GM23338 (cell line): ENCODE measurements at regions not wholly inside any gene's neighbourhood (a gene's known extent, or its start where the extent isn't known, plus 50 kb on each side); places are given as distances from the start of the nearest gene placed in this dataset.

Experiments used
- ATAC-seq: fragments of 200-7000 bp; cut with Tn5 transposase; 3 replicates; pipeline ENCODE4 v1.9.1; 2020
- DNase-seq: peaks from one replicate; pipeline ENCODE4 v3.0.0-alpha.2; 2015; ENCODE audit warnings: low spot score
- H2AFZ ChIP-seq: fragments of 200-600 bp; sonication (generic); 2 replicates; pipeline ENCODE4 v1.8.0; 2016; ENCODE audit warnings: antibody characterized with exemption, mild to moderate bottlenecking, moderate library complexity
- H3F3A ChIP-seq: fragments of 200-600 bp; sonication (generic); replicated peaks from 2 replicates; pipeline ENCODE4 v1.8.0; 2017; ENCODE audit warnings: antibody characterized with exemption, mixed run types, low read depth
- H3K27ac ChIP-seq: fragments of 200-600 bp; sonication (generic); 2 replicates; pipeline ENCODE4 v1.6.1; 2016; ENCODE audit warnings: low read depth
- H3K27me3 ChIP-seq: fragments of 200-600 bp; sonication (generic); 2 replicates; pipeline ENCODE4 v1.8.0; 2016; ENCODE audit warnings: mild to moderate bottlenecking, mixed run types, moderate library complexity; ENCODE audit not compliant: insufficient read depth
- H3K36me3 ChIP-seq: fragments of 200-600 bp; sonication (generic); 2 replicates; pipeline ENCODE4 v1.8.0; 2016; ENCODE audit warnings: mild to moderate bottlenecking; ENCODE audit not compliant: insufficient read depth
- H3K4me1 ChIP-seq: fragments of 200-600 bp; sonication (generic); 2 replicates; pipeline ENCODE4 v1.8.0; 2016; ENCODE audit warnings: mild to moderate bottlenecking, moderate library complexity; ENCODE audit not compliant: insufficient read depth
- H3K4me2 ChIP-seq: fragments of 200-600 bp; sonication (generic); 2 replicates; pipeline ENCODE4 v1.7.1; 2017; ENCODE audit warnings: mixed run types
- H3K4me3 ChIP-seq: fragments of 200-600 bp; sonication (generic); 2 replicates; pipeline ENCODE4 v1.6.1; 2016; ENCODE audit warnings: mixed run types
- H3K79me2 ChIP-seq: fragments of 200-600 bp; sonication (generic); replicated peaks from 2 replicates; pipeline ENCODE4 v1.8.0; 2017; ENCODE audit warnings: mild to moderate bottlenecking; ENCODE audit not compliant: insufficient read depth
- H3K9me2 ChIP-seq: fragments of 200-600 bp; sonication (generic); 2 replicates; pipeline ENCODE4 v1.8.0; 2017; ENCODE audit not compliant: insufficient read depth
- H4K20me1 ChIP-seq: fragments of 200-600 bp; sonication (generic); replicated peaks from 2 replicates; pipeline ENCODE4 v1.8.0; 2017; ENCODE audit warnings: mild to moderate bottlenecking; ENCODE audit not compliant: insufficient read depth
- H3K27ac Mint-ChIP-seq: 2 replicates; pipeline ENCODE4 v1.8.0; 2020; ENCODE audit warnings: inconsistent platforms, mild to moderate bottlenecking, moderate library complexity, mixed read lengths
- H3K27me3 Mint-ChIP-seq: 3 replicates; pipeline ENCODE4 v1.8.0; 2022; ENCODE audit warnings: low read depth, mild to moderate bottlenecking, moderate library complexity, mixed read lengths, inconsistent platforms; ENCODE audit not compliant: insufficient read depth, poor library complexity
- H3K36me3 Mint-ChIP-seq: 3 replicates; pipeline ENCODE4 v1.8.0; 2021; ENCODE audit warnings: low read depth, mild to moderate bottlenecking, inconsistent platforms, moderate library complexity, mixed read lengths
- H3K4me1 Mint-ChIP-seq: 3 replicates; pipeline ENCODE4 v1.8.0; 2020; ENCODE audit warnings: mild to moderate bottlenecking, inconsistent platforms, mixed read lengths
- H3K4me3 Mint-ChIP-seq: 3 replicates; pipeline ENCODE4 v1.8.0; 2021; ENCODE audit warnings: moderate library complexity, mild to moderate bottlenecking, inconsistent platforms, mixed read lengths
- H3K9me3 Mint-ChIP-seq: 3 replicates; pipeline ENCODE4 v1.8.0; 2020; ENCODE audit warnings: moderate library complexity, mild to moderate bottlenecking, inconsistent platforms, mixed read lengths
- JUNB ChIP-seq: IDR thresholded peaks from one replicate; pipeline ENCODE4 v1.6.1; 2016; ENCODE audit warnings: antibody characterized with exemption; ENCODE audit not compliant: unreplicated experiment
- NANOG ChIP-seq: IDR thresholded peaks from 2 replicates; pipeline ENCODE4 v1.6.1; 2016; ENCODE audit warnings: antibody characterized with exemption, borderline replicate concordance
- ZNF331 ChIP-seq: fragments of 250-450 bp; sonication (Bioruptor Pico); IDR thresholded peaks from 2 replicates; pipeline ENCODE4 v1.5.0; 2020; ENCODE audit warnings: low read depth, mild to moderate bottlenecking, moderate library complexity
- TF ChIP-seq, protein P1 (sequence below): IDR thresholded peaks from one replicate; pipeline ENCODE4 v1.6.1; 2018; ENCODE audit warnings: antibody characterized with exemption; ENCODE audit not compliant: unreplicated experiment
- TF ChIP-seq, protein P2 (sequence below): IDR thresholded peaks from 2 replicates; pipeline ENCODE4 v1.6.1; 2016; ENCODE audit warnings: antibody characterized with exemption
- TF ChIP-seq, protein P3 (sequence below): fragments of 250-450 bp; sonication (Bioruptor Pico); IDR thresholded peaks from 2 replicates; pipeline ENCODE4 v1.5.0; 2020; ENCODE audit warnings: mild to moderate bottlenecking, moderate library complexity
- TF ChIP-seq, protein P4 (sequence below), 2 experiments: fragments of 200-600 bp in 1 of 2; sonication (generic) in 1 of 2; conservative IDR thresholded peaks; 2 replicates each; pipeline versions ENCODE4 v1.5.1 to v1.6.1; 2016 to 2017; ENCODE audit warnings: antibody characterized with exemption in 2 of 2, low read depth in 2 of 2, mild to moderate bottlenecking in 2 of 2, moderate library complexity in 1 of 2

DNA sequence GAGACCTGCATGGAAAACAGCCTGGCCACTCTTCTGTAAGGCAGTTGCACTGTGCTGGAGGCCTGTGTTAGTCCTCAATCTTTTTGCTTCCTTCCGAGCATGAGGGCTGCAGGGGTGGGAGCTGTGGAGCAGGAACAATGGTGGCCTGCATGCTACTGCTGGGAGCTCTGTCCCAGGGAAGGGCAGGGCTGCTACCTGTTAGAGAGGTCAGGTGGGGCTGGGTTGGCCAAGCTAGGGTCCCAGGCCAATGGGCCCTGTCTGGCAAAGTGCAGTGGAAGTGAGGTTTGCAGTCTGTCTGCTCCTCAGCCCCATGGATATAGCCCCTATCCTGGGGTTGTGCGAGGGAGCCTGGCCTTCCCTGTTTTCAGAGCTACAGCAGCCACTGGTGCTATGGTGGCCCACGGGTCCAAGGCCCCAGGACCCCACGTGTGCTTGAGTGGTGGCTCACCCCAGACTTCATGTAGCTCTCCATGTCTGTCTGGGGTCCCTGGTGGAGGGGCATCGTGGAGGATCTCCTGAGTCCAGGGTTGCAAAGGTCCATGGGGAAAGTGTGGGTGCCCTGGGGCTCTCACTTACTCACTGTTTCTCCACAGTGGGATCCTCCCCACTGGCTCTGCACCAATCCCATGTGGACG, 1212.6 kb upstream of the NXPH2 start:
- Mint-ChIP-seq H3K27me3 (peaks cover 4% of the 10 kb centered on the region), H3K9me3 (peaks cover 14% of the 10 kb centered on the region), H3K4me1 (peaks cover 3% of the 10 kb centered on the region), H3K36me3 (peaks cover 7% of the 10 kb centered on the region), H3K27ac (no peak overlapping the region), H3K4me3 (no peak overlapping the region)
- TF ChIP-seq, protein P1, sequence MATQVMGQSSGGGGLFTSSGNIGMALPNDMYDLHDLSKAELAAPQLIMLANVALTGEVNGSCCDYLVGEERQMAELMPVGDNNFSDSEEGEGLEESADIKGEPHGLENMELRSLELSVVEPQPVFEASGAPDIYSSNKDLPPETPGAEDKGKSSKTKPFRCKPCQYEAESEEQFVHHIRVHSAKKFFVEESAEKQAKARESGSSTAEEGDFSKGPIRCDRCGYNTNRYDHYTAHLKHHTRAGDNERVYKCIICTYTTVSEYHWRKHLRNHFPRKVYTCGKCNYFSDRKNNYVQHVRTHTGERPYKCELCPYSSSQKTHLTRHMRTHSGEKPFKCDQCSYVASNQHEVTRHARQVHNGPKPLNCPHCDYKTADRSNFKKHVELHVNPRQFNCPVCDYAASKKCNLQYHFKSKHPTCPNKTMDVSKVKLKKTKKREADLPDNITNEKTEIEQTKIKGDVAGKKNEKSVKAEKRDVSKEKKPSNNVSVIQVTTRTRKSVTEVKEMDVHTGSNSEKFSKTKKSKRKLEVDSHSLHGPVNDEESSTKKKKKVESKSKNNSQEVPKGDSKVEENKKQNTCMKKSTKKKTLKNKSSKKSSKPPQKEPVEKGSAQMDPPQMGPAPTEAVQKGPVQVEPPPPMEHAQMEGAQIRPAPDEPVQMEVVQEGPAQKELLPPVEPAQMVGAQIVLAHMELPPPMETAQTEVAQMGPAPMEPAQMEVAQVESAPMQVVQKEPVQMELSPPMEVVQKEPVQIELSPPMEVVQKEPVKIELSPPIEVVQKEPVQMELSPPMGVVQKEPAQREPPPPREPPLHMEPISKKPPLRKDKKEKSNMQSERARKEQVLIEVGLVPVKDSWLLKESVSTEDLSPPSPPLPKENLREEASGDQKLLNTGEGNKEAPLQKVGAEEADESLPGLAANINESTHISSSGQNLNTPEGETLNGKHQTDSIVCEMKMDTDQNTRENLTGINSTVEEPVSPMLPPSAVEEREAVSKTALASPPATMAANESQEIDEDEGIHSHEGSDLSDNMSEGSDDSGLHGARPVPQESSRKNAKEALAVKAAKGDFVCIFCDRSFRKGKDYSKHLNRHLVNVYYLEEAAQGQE = no peak
- TF ChIP-seq NANOG = no peak
- TF ChIP-seq, protein P2, sequence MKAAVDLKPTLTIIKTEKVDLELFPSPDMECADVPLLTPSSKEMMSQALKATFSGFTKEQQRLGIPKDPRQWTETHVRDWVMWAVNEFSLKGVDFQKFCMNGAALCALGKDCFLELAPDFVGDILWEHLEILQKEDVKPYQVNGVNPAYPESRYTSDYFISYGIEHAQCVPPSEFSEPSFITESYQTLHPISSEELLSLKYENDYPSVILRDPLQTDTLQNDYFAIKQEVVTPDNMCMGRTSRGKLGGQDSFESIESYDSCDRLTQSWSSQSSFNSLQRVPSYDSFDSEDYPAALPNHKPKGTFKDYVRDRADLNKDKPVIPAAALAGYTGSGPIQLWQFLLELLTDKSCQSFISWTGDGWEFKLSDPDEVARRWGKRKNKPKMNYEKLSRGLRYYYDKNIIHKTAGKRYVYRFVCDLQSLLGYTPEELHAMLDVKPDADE = no peak
- TF ChIP-seq JUNB = no peak
- TF ChIP-seq, protein P3, sequence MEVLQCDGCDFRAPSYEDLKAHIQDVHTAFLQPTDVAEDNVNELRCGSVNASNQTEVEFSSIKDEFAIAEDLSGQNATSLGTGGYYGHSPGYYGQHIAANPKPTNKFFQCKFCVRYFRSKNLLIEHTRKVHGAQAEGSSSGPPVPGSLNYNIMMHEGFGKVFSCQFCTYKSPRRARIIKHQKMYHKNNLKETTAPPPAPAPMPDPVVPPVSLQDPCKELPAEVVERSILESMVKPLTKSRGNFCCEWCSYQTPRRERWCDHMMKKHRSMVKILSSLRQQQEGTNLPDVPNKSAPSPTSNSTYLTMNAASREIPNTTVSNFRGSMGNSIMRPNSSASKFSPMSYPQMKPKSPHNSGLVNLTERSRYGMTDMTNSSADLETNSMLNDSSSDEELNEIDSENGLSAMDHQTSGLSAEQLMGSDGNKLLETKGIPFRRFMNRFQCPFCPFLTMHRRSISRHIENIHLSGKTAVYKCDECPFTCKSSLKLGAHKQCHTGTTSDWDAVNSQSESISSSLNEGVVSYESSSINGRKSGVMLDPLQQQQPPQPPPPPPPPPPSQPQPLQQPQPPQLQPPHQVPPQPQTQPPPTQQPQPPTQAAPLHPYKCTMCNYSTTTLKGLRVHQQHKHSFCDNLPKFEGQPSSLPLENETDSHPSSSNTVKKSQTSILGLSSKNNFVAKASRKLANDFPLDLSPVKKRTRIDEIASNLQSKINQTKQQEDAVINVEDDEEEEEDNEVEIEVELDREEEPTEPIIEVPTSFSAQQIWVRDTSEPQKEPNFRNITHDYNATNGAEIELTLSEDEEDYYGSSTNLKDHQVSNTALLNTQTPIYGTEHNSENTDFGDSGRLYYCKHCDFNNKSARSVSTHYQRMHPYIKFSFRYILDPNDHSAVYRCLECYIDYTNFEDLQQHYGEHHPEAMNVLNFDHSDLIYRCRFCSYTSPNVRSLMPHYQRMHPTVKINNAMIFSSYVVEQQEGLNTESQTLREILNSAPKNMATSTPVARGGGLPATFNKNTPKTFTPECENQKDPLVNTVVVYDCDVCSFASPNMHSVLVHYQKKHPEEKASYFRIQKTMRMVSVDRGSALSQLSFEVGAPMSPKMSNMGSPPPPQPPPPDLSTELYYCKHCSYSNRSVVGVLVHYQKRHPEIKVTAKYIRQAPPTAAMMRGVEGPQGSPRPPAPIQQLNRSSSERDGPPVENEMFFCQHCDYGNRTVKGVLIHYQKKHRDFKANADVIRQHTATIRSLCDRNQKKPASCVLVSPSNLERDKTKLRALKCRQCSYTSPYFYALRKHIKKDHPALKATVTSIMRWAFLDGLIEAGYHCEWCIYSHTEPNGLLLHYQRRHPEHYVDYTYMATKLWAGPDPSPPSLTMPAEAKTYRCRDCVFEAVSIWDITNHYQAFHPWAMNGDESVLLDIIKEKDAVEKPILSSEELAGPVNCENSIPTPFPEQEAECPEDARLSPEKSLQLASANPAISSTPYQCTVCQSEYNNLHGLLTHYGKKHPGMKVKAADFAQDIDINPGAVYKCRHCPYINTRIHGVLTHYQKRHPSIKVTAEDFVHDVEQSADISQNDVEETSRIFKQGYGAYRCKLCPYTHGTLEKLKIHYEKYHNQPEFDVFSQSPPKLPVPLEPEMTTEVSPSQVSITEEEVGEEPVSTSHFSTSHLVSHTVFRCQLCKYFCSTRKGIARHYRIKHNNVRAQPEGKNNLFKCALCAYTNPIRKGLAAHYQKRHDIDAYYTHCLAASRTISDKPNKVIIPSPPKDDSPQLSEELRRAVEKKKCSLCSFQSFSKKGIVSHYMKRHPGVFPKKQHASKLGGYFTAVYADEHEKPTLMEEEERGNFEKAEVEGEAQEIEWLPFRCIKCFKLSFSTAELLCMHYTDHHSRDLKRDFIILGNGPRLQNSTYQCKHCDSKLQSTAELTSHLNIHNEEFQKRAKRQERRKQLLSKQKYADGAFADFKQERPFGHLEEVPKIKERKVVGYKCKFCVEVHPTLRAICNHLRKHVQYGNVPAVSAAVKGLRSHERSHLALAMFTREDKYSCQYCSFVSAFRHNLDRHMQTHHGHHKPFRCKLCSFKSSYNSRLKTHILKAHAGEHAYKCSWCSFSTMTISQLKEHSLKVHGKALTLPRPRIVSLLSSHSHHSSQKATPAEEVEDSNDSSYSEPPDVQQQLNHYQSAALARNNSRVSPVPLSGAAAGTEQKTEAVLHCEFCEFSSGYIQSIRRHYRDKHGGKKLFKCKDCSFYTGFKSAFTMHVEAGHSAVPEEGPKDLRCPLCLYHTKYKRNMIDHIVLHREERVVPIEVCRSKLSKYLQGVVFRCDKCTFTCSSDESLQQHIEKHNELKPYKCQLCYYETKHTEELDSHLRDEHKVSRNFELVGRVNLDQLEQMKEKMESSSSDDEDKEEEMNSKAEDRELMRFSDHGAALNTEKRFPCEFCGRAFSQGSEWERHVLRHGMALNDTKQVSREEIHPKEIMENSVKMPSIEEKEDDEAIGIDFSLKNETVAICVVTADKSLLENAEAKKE (CRISPR knock-in tag) = no peak
- TF ChIP-seq ZNF331 = no peak
- TF ChIP-seq, protein P4, sequence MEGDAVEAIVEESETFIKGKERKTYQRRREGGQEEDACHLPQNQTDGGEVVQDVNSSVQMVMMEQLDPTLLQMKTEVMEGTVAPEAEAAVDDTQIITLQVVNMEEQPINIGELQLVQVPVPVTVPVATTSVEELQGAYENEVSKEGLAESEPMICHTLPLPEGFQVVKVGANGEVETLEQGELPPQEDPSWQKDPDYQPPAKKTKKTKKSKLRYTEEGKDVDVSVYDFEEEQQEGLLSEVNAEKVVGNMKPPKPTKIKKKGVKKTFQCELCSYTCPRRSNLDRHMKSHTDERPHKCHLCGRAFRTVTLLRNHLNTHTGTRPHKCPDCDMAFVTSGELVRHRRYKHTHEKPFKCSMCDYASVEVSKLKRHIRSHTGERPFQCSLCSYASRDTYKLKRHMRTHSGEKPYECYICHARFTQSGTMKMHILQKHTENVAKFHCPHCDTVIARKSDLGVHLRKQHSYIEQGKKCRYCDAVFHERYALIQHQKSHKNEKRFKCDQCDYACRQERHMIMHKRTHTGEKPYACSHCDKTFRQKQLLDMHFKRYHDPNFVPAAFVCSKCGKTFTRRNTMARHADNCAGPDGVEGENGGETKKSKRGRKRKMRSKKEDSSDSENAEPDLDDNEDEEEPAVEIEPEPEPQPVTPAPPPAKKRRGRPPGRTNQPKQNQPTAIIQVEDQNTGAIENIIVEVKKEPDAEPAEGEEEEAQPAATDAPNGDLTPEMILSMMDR (conservative IDR thresholded peaks at IDR 0.05; ENCODE audit: low read depth in 2 of 2) = no peak
- ATAC-seq (no peak), DNase-seq (no peak)
- Histone ChIP-seq H4K20me1 (no peaks in the 10 kb centered on the region), H3K4me2 (no peak overlapping the region), H3K27me3 (no peaks in the 10 kb centered on the region), H3K9me2 (peaks cover 9% of the 10 kb centered on the region; the same call in 1 of the 2 replicates), H3K36me3 (no peaks in the 10 kb centered on the region), H3K4me3 (no peak overlapping the region), H3K4me1 (peaks cover 7% of the 10 kb centered on the region), H3F3A (no peaks in the 10 kb centered on the region), H2AFZ (no peak overlapping the region), H3K79me2 (no peaks in the 10 kb centered on the region), H3K27ac (no peak overlapping the region)
